DND-41 (cell line): ENCODE measurements at regions not wholly inside any gene's neighbourhood (a gene's known extent, or its start where the extent isn't known, plus 50 kb on each side); places are given as distances from the start of the nearest gene placed in this dataset.

Source experiments
- ATAC-seq: fragments of 200-7000 bp; cut with Tn5 transposase; 3 replicates; pipeline ENCODE4 v1.9.1; 2021; ENCODE audit warnings: low read depth; ENCODE audit not compliant: insufficient read depth
- DNase-seq: peaks from one replicate; pipeline ENCODE4 v3.0.0-alpha.2; 2020
- H2AFZ ChIP-seq: 2 replicates; pipeline ENCODE4 v1.6.0; 2012; ENCODE audit warnings: low read depth, low read length
- H3K27ac ChIP-seq: 2 replicates; pipeline ENCODE4 v1.5.1; 2012; ENCODE audit warnings: low read length, inconsistent platforms
- H3K27me3 ChIP-seq: fragments of 200-600 bp; sonication (generic); 2 replicates; pipeline ENCODE4 v1.6.0; 2012; ENCODE audit warnings: low read length, mild to moderate bottlenecking, inconsistent platforms; ENCODE audit not compliant: insufficient read depth, poor library complexity
- H3K36me3 ChIP-seq: 2 replicates; pipeline ENCODE4 v1.5.1; 2012; ENCODE audit warnings: low read length, inconsistent platforms; ENCODE audit not compliant: insufficient read depth
- H3K4me1 ChIP-seq: 2 replicates; pipeline ENCODE4 v1.5.1; 2012; ENCODE audit warnings: mild to moderate bottlenecking, low read length; ENCODE audit not compliant: insufficient read depth
- H3K4me2 ChIP-seq: 2 replicates; pipeline ENCODE4 v1.6.0; 2012; ENCODE audit warnings: mild to moderate bottlenecking, moderate library complexity, low read length, inconsistent platforms; ENCODE audit not compliant: insufficient read depth
- H3K4me3 ChIP-seq, 2 experiments: fragments of 200-600 bp in 1 of 2; shearing (Covaris generic) in 1 of 2; 2 replicates each; pipeline ENCODE4 v1.5.1; 2012 to 2016; ENCODE audit warnings: inconsistent platforms in 2 of 2, low read length in 2 of 2, mild to moderate bottlenecking in 2 of 2, low read depth in 1 of 2, moderate library complexity in 1 of 2
- H3K79me2 ChIP-seq: 2 replicates; pipeline ENCODE4 v1.6.0; 2012; ENCODE audit warnings: low read length, inconsistent platforms; ENCODE audit not compliant: insufficient read depth
- H3K9ac ChIP-seq: 2 replicates; pipeline ENCODE4 v1.6.0; 2012; ENCODE audit warnings: low read depth, mild to moderate bottlenecking, inconsistent platforms, low read length, moderate library complexity
- H3K9me3 ChIP-seq: 2 replicates; pipeline ENCODE4 v1.5.1; 2012; ENCODE audit warnings: low read length, moderate library complexity, mild to moderate bottlenecking, inconsistent platforms; ENCODE audit not compliant: insufficient read depth, severe bottlenecking
- H4K20me1 ChIP-seq: 2 replicates; pipeline ENCODE4 v1.6.0; 2012; ENCODE audit warnings: low read length; ENCODE audit not compliant: insufficient read depth
- CTCF ChIP-seq: IDR thresholded peaks from 2 replicates; pipeline ENCODE4 v1.5.1; 2012; ENCODE audit warnings: borderline replicate concordance, low read length, moderate library complexity, mild to moderate bottlenecking; ENCODE audit not compliant: poor library complexity, severe bottlenecking; ENCODE audit errors: extremely low read depth
- EZH2 ChIP-seq: IDR thresholded peaks from 3 replicates; pipeline ENCODE4 v1.6.1; 2012; ENCODE audit warnings: borderline replicate concordance, low read depth, mild to moderate bottlenecking, moderate library complexity, low read length, inconsistent platforms; ENCODE audit not compliant: severe bottlenecking

- ATAC-seq (no peak), DNase-seq (no peak)
- H3K27ac ChIP-seq: no peak overlapping the region
- no peaks in the 10 kb centered on the region for H3K27me3 ChIP-seq
- no peaks in the 10 kb centered on the region for H3K4me1 ChIP-seq
- TF ChIP-seq CTCF (no peak), EZH2 (no peak)
- no peaks in the 10 kb centered on the region for H3K9me3 ChIP-seq
- H3K36me3 ChIP-seq: no peaks in the 10 kb centered on the region
- no peaks in the 10 kb centered on the region for H4K20me1 ChIP-seq
- H3K4me2 ChIP-seq: no peak overlapping the region
- H3K79me2 ChIP-seq: no peaks in the 10 kb centered on the region
- H2AFZ ChIP-seq: no peak overlapping the region
- H3K9ac ChIP-seq: no peak overlapping the region
- H3K4me3 ChIP-seq: no peak overlapping the region
These were observed 222.1 kb downstream of the SOX9 start for GRCh38 chr17:72342627-72343527.

- no peaks in the 10 kb centered on the region for H4K20me1 ChIP-seq
- TF ChIP-seq CTCF (no peak), EZH2 (no peak)
- H3K9ac ChIP-seq: no peak overlapping the region
- ATAC-seq (no peak), DNase-seq (no peak)
- no peaks in the 10 kb centered on the region for H3K36me3 ChIP-seq
- H3K4me2 ChIP-seq: no peak overlapping the region
- no peak overlapping the region for H3K27ac ChIP-seq
- H3K4me1 ChIP-seq: no peaks in the 10 kb centered on the region
- no peaks in the 10 kb centered on the region for H3K9me3 ChIP-seq
- no peaks in the 10 kb centered on the region for H3K27me3 ChIP-seq
- H3K4me3 ChIP-seq: no peak overlapping the region
- H2AFZ ChIP-seq: no peak overlapping the region
- H3K79me2 ChIP-seq: no peaks in the 10 kb centered on the region
These were observed 223.1 kb downstream of the SOX9 start for GRCh38 chr17:72343911-72344310.

GRCh38 chr17:72344613-72345012, 223.8 kb downstream of the SOX9 start:
- ATAC-seq (no peak), DNase-seq (no peak)
- Histone ChIP-seq H3K27ac (no peak overlapping the region), H3K4me1 (no peaks in the 10 kb centered on the region), H4K20me1 (no peaks in the 10 kb centered on the region), H3K79me2 (no peaks in the 10 kb centered on the region), H3K9me3 (no peaks in the 10 kb centered on the region), H3K4me3 (no peak overlapping the region), H2AFZ (no peak overlapping the region), H3K4me2 (no peak overlapping the region), H3K27me3 (no peaks in the 10 kb centered on the region), H3K9ac (no peak overlapping the region), H3K36me3 (no peaks in the 10 kb centered on the region)
- TF ChIP-seq EZH2 (no peak), CTCF (no peak)
